ENCODE measurements at regions not wholly inside any gene's neighbourhood (a gene's known extent, or its start where the extent isn't known, plus 50 kb on each side); places are given as distances from the start of the nearest gene placed in this dataset.

DNA sequence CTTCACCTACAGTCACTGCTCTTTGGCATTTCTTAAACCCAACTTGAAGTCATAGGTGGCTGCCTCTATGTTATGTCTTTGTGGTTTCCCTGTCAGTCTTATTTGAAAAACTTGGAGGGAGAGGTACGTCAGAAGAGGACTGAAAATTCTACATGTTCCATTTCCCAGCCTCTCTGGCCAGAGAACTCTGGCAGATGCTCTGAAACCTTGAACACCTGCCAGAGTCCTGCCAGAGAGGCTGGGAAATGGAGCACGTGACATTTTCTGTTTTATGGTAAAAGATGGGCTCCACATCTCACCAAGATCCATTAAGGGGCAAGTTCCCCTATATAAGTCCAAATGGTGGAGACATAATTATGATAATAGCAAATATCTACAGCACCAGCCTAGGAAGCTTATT lies 99.5 kb downstream of the MAFB start:
- no peak for DNase-seq

DNA sequence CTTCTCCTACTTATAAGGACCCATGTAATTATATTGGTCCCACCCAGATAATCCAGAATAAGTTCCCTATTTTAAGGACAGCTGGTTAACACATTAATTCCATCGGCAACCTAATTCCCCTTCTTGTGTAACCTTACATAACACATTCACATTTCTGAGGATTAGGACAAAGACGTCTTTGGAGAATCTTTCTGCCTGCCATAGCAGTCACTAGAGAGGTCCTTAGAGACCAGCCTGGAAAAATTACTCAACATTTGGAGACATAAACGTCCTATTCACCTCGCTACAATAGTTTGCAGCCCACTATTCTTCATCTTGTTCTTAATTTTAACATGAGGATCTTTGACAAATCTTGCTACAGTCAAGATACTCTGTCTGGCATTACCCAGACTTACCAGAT lies 100.1 kb downstream of the MAFB start:
- DNase-seq: no peak

- no peak for DNase-seq
These were observed 102.0 kb downstream of the MAFB start for GRCh38 chr20:40587038-40587437.

- no peak for DNase-seq
These were observed 104.8 kb downstream of the MAFB start for GRCh38 chr20:40584130-40584809.

DNA sequence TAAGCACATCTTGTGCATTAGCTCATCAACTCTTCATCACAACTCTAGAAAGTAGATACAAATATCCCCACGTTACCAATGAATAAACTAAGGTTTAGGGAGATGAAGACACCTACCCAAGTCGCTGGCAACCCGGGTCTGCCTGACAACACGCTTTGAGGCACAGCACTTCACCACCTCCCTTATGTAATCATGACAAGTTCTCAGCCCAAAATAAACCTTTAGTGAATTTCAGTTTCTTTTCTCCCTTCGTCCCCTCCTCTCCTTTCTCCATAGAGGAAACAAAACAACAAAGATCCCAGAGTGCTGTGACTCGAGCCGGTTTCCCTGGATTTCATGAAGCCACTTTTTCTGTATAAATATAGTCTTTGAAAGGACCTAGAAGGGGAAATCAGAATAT lies 105.4 kb downstream of the MAFB start:
- DNase-seq: no peak

DNA sequence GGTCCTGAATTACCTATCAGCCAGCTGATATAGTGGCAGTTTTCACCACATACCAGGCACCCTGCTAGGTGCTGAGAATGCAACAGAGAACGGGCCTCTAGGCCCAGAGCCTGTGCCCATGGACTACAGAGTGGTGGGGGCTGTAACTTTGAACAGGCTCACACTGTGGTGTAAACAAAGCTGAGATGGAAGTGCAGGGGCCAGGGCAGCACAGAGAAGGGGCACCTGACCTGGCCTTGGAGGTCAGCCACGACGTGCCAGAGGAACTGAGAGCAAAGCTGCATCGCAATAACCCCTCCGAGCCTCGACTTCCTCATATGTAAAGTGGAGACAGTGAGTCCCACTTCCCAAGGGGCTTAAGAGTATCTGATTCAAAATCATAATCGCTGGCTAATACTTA lies 105.8 kb downstream of the MAFB start:
- DNase-seq: no peak

DNA sequence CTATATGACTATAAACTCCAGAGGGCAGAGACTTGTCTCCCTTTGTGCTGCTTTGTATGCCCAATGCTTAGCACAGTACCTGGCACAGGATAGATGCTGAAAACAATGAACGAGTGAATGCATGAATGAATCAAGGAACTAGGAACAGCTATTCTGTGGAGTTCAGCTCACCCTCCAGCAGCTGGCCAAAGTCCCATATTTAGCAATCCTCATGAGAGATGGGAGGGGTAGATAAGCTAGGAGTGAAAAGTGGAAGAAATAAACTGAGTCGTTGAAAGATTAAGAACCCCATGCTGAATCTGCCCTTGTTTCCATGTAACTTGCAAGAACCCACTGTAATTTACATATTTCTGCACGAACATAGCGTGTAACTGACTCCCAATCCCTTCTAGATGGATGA lies 106.5 kb downstream of the MAFB start:
- no peak for DNase-seq

GRCh38 chr20:40579701-40580100 lies 109.3 kb downstream of the MAFB start:
- DNase-seq: no peak

GRCh38 chr20:40578961-40579360 lies 110.1 kb downstream of the MAFB start:
- DNase-seq: no peak

DNA sequence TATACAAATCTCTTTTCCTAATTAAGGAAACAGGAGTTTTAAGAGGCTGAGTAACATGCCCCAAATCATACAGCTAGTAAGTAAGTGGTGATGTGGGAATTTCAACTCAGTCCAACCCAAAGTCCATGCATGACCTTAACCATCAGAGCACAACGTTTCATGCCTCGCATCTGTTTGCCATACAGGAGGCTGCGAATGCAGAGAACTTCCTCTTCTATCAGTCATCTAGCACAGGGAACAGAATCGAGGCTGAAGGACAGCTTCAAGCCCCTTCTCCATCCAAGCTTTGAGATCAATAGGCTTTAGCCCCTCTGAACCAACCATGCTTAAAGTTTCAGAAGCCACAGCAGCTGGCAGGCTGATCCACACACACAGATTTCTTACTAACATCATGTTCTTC lies 113.2 kb downstream of the MAFB start:
- no peak for DNase-seq

DNA sequence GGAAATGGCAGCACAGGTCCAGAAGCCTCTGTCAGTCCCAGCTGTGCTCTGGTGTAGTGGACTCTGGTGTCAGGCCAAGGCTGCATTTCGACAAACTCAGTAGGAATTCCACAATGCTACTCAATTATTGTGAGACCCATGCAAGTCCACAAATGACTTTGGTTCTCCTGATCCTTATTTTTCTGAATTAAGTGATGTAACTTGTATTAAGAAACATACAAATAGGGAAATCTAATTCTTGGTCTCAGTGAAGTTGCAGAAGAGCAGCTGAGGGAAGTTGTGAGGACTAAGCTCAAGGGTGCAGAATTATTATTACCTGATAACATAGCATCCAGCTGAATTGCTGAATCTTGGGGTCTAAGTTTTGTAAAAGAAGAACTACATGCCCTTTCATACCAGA lies 116.8 kb downstream of the MAFB start:
- no peak for DNase-seq

DNA sequence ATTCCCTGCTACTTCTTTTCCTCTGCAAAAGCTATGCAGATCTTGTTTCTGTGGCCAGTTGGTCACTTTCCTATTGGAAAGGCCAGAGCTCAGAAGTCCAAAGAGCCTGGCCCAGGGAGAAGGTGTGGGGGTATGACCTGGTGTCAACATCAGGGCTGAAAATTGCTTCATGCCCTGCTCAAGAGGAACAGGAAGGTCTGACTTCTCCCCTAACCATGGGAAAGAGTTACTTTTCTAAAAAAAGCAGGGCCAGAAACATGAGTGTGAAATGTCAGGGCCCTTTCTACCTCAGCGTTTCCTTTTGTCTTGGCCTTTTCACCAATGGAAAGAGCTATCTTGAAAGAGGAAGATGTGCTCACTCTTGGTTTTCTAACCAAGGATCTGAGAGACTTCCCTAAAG lies 117.4 kb downstream of the MAFB start:
- no peak for DNase-seq

DNA sequence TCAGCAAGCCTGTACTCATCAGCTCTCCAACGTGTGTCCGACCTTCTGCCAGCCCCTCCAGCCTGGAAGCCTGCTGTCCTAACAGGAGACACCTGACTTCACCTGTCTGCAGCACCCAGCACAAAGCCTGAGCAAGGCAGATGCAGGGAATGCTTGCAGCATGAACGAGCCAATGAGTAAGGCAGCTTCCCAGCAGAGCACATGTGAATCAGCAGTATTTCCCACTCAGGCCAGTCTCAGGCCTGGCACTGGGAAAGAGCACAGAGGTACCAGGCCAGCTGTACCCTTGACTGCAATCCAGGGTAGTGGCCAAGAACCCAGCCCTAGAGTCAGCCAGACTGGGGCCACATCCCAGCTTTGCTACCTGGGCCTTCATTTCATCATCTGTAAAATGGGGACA lies 120.8 kb downstream of the MAFB start:
- no peak for DNase-seq

GRCh38 chr20:40565682-40566040 lies 123.4 kb downstream of the MAFB start:
- no peak for DNase-seq

GRCh38 chr20:40565001-40565681 lies 123.9 kb downstream of the MAFB start:
- DNase-seq: no peak

DNA sequence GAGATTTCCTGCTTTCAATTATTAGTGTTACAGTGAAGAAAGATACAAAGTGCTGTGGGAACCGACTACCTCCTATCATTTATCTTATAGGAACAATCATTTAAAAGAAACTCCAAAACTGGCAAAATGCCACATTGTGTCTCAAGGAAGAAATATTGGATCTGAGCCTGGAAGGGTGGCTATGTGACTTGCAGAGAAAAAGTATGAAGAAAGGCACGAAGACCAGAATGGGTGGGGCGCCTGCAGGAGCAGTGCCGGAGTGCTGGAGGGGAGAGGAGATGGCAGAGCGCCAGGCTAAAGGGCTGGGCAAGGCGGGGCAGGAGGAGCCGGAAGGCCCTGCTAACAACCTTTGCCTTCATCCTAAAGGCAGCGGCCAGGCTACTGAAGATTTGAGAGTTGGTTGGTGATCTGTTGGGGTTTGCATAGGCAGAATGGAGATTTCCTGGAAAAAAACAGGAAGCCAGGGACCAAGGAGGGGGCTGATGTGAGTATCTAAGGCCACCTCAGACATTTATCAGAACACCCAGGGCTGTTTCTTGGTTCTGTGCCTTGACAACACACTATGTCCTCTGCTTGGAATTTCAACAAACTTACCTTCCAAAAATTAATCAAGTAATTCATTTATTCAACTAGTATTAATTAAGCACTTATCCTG lies 125.6 kb downstream of the MAFB start:
- no peak for DNase-seq

- no peak for DNase-seq
These were observed 127.0 kb downstream of the MAFB start for GRCh38 chr20:40562031-40562430.

DNA sequence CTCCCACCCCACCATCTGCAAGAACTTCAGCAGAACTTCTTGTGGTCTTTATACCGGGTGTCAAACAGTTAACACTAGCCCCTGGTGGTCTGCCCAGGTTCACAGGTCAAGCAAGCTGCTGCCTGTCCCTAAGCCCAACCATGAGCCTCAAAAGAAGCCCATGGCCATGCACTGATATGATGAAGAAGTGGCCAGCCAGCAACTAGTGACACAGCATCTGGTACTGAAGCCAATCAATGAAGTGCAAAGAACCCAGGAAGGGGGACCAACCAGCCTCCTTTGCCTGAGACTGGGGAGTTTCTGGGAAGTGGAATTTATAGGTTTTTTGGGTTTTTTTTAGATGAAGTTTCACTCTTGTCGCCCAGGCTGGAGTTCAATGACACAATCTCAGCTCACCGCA lies 127.8 kb downstream of the MAFB start:
- DNase-seq: no peak

DNA sequence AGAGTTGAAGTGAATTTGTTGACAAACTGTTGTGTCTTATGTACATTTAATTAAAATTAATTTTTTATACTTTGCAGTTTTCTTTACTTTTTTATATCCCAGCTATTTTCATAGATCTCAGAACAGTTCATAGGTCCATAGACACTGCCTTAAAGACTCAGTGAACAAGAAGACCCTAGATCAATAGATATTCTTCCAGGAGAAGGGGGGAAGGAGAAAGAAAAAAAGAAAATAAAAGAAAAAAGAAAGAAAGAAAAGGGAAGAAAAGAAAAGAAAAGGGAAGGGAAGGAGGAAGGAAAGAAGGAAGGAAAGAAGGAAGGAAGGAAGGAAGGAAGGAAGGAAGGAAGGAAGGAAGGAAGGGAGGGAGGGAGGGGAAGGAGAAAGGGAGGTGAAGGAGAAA lies 130.8 kb downstream of the MAFB start:
- no peak for DNase-seq

DNA sequence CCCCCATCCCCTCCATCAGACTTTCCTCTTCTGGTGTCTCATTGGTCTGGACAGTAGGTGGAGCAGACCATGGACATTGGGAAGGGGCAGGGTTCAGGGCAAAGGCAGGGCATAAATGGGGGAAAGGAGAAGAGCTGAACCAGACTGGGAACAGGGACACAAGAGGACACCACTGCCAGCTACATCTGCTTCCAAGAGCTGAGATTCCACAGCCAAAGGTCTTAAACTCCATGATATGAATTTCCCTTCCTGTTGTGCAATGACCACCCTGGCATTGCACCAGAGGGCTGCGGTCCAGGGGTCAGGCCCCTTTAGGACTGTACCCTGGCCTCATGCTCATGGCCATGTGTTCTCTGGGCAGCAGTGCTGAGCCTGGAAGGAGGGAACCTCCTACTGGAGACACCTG lies 137.9 kb downstream of the MAFB start:
- no peak for DNase-seq

GRCh38 chr20:40547483-40548091 lies 141.4 kb downstream of the MAFB start:
- no peak for DNase-seq

GRCh38 chr20:40545478-40545877 lies 143.6 kb downstream of the MAFB start:
- DNase-seq: no peak

DNA sequence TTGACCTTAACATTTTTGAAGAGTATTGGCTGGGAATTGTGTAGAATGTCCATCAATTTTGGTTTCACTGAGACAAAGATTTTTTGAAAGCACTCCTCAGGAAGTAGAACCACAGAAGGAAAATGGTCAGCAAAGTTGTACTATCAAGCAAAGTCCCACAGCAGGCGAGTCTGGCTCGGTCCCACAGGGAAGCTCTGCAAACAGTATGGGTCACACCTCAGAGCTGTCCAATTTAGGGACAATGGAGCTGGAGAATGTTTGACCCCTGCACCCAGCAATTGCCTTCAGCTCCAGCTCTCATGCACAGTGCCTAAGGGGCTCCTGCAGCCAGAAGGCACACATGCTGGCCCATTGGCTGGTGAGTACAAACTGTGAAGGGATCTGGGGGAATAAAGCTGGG lies 147.0 kb downstream of the MAFB start:
- no peak for DNase-seq

- no peak for DNase-seq
These were observed 148.9 kb downstream of the MAFB start for GRCh38 chr20:40540166-40540565.

Data from hindlimb muscle (tissue), 1 donor.